ENCODE measurements at regions not wholly inside any gene's neighbourhood (a gene's known extent, or its start where the extent isn't known, plus 50 kb on each side); places are given as distances from the start of the nearest gene placed in this dataset.

DNA sequence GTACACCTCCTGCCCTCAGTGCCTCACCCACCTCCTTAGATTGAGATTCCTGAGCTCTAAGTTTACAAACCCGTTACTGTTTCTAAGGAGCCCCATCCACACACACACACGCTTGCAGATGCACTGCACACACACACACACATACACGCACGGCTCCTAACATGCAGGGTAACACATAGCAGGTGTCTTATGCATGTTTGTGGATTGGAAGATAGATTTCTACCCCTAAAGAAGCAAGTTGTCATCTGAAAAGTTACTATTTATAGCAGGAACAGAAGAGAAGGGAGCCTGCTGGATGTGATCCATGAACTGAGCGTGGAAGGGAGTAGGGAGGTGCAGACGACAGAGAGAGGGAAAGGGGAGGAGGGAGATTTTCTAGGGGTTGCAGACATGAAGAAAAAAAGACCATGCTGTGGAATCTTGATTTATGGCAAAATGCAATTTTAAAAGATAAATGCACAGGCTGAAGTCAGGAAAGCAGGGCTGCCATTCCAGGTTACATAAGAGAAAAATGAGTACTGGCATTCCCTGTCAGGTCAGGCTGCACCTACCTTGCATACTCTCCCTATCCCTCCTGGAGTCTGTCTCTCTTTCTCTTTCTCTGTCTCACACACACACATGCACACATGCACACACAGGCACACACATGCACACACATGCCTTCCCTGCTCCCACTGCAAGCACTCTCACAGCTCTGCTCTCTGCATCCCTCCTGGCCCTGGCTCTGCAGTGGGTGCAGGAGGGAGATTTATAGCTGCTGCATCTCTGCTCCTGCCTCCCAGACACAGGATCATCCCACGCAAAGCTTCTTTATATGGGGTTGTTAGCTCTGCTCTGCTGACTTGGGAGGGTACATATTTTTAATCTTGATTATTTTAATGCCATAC, 192.6 kb upstream of the MYT1L start:
- Histone ChIP-seq H3K9me3 (ENCODE audit: severe bottlenecking) (no peaks in the 10 kb centered on the region), H3K27ac (no peak overlapping the region), H3K4me3 (ENCODE audit: low read depth, low read length) (no peak overlapping the region), H3K27me3 (ENCODE audit: insufficient read depth, low read depth, severe bottlenecking) (peaks cover 13% of the 10 kb centered on the region), H3K36me3 (no peaks in the 10 kb centered on the region)
- TF ChIP-seq, protein P1, sequence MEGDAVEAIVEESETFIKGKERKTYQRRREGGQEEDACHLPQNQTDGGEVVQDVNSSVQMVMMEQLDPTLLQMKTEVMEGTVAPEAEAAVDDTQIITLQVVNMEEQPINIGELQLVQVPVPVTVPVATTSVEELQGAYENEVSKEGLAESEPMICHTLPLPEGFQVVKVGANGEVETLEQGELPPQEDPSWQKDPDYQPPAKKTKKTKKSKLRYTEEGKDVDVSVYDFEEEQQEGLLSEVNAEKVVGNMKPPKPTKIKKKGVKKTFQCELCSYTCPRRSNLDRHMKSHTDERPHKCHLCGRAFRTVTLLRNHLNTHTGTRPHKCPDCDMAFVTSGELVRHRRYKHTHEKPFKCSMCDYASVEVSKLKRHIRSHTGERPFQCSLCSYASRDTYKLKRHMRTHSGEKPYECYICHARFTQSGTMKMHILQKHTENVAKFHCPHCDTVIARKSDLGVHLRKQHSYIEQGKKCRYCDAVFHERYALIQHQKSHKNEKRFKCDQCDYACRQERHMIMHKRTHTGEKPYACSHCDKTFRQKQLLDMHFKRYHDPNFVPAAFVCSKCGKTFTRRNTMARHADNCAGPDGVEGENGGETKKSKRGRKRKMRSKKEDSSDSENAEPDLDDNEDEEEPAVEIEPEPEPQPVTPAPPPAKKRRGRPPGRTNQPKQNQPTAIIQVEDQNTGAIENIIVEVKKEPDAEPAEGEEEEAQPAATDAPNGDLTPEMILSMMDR (IDR thresholded peaks at IDR 0.05; ENCODE audit: low read depth, low read length), result no peak
- DNase-seq, result peak; percentile 37

DNA sequence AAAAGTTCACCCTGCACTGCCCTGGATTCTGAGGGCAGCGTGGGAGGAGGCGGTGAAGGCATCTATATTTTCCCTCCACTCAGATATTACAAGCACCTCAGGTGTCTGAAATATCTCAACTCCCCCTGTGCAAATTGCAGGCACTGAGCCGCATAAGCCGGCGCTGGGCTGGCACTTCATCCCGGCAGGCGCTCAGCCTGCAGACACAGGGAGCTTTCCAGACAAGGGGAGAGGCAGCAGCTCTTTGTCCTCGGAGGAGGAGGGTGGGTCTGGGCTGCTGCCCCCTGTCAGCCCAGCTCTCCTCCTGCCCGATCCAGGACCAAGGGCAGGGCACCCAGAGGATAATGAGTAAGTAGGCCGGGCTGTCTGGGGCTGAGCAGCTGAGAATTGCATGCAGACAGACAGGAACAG, 189.3 kb upstream of the MYT1L start:
- Histone ChIP-seq H3K27me3 (ENCODE audit: insufficient read depth, low read depth, severe bottlenecking) (no peaks in the 10 kb centered on the region), H3K9me3 (ENCODE audit: severe bottlenecking) (no peaks in the 10 kb centered on the region), H3K36me3 (no peaks in the 10 kb centered on the region), H3K27ac (no peak overlapping the region), H3K4me3 (ENCODE audit: low read depth, low read length) (no peak overlapping the region)
- TF ChIP-seq, protein P1 (IDR thresholded peaks at IDR 0.05; ENCODE audit: low read depth, low read length), result no peak
- peak; percentile 35 for DNase-seq

DNA sequence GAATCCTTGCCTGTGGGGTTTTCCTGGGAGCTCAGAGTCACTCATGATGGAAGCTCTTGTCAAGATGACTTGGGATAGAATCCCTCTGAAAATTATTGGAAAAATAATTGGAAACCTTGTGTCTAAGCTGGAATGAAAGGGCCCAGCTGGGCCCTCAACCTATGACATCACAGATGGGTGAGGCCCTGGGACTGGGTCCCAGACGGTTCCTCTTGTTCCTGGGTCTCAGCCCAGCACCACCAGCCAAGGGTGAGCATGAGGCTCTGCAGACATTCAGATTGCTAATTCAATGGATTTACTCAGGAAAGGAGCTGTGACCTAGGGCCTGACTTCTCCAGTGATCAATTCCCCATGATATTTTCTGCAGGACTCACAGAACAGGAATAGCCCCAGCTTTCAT, 188.3 kb upstream of the MYT1L start:
- TF ChIP-seq, protein P1 (IDR thresholded peaks at IDR 0.05; ENCODE audit: low read depth, low read length), result no peak
- Histone ChIP-seq H3K9me3 (ENCODE audit: severe bottlenecking) (no peaks in the 10 kb centered on the region), H3K27ac (no peak overlapping the region), H3K27me3 (ENCODE audit: insufficient read depth, low read depth, severe bottlenecking) (no peaks in the 10 kb centered on the region), H3K36me3 (no peaks in the 10 kb centered on the region), H3K4me3 (ENCODE audit: low read depth, low read length) (no peak overlapping the region)
- DNase-seq, result no peak

DNA sequence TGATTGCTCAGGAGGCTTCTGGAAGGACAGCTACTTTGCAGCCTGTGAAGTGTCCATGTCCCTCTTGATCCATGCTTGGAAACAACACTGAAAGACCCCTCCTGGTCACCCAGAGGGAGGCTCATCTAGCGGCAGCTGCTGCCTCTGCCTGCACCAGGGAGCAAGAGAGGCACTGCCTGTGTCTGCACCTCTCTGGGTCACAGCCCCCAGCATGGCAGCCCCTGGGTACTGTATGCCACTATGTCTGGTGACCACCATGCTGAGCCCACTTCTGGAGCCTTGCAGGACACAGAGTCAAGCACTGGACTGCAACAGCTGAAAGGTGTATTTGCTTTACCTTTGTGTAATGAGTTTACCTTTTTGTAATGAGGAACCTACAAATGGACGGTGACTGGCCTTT, 186.3 kb upstream of the MYT1L start:
- H3K4me3 ChIP-seq (ENCODE audit: low read depth, low read length), result no peak overlapping the region
- H3K36me3 ChIP-seq, result no peaks in the 10 kb centered on the region
- H3K27me3 ChIP-seq (ENCODE audit: insufficient read depth, low read depth, severe bottlenecking), result no peaks in the 10 kb centered on the region
- no peaks in the 10 kb centered on the region for H3K9me3 ChIP-seq (ENCODE audit: severe bottlenecking)
- H3K27ac ChIP-seq, result no peak overlapping the region
- DNase-seq, result no peak
- TF ChIP-seq, protein P1 (IDR thresholded peaks at IDR 0.05; ENCODE audit: low read depth, low read length), result no peak

DNA sequence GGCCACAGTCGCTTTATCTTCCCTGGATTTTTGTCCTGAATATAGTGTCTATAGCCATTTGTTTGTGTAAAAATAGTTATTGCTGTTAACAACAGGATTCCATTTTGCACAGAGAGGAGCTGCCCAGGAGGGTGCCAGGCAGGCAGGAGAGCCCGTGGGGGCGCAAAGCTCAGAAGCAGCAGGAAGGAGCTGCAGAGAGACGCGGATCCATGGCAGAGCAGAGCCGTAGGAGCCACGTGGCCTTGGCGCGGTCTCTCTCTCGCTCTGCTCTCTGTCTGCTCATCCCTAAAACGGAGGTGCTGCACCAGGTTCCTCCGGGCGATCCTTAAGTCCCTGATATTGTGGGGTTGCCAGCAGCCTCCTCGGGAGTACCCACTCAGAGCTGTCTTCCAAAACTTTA, 185.3 kb upstream of the MYT1L start:
- H3K27me3 ChIP-seq (ENCODE audit: insufficient read depth, low read depth, severe bottlenecking), result no peaks in the 10 kb centered on the region
- H3K9me3 ChIP-seq (ENCODE audit: severe bottlenecking), result no peaks in the 10 kb centered on the region
- no peaks in the 10 kb centered on the region for H3K36me3 ChIP-seq
- TF ChIP-seq, protein P1 (IDR thresholded peaks at IDR 0.05; ENCODE audit: low read depth, low read length), result no peak
- no peak overlapping the region for H3K4me3 ChIP-seq (ENCODE audit: low read depth, low read length)
- DNase-seq, result no peak
- H3K27ac ChIP-seq, result no peak overlapping the region

All from WERI-Rb-1 (cell line).